CD14-positive monocyte (primary cell): ENCODE measurements at regions not wholly inside any gene's neighbourhood (a gene's known extent, or its start where the extent isn't known, plus 50 kb on each side); places are given as distances from the start of the nearest gene placed in this dataset.

ENCODE experiments used
- DNase-seq, 3 donors: peaks; one replicate each; pipeline ENCODE4 v3.0.0-alpha.2; 2011 to 2022
- H2AFZ ChIP-seq: 2 replicates; pipeline ENCODE4 v1.6.0; 2012; ENCODE audit warnings: mild to moderate bottlenecking, low read depth, low read length, inconsistent platforms; ENCODE audit not compliant: insufficient read depth, poor library complexity, severe bottlenecking
- H3K27ac ChIP-seq, 2 donors: 1 replicate in 1 of 2; 2 replicates in 1 of 2; pipeline ENCODE4 v1.5.1; 2012 to 2013; ENCODE audit warnings: low read length in 2 of 2, control low read depth in 1 of 2, inconsistent platforms in 1 of 2, low read depth in 1 of 2, mild to moderate bottlenecking in 1 of 2
- H3K27me3 ChIP-seq, 2 donors: one replicate each; pipeline versions ENCODE4 v1.6.0 to v1.6.1; 2011 to 2013; ENCODE audit warnings: low read length in 2 of 2; ENCODE audit not compliant: control insufficient read depth in 2 of 2, insufficient read depth in 2 of 2
- H3K36me3 ChIP-seq, 2 donors: replicated peaks in 1 of 2; 1 replicate in 1 of 2; 2 replicates in 1 of 2; pipeline versions ENCODE4 v1.5.1 to v1.6.1; 2012 to 2013; ENCODE audit warnings: low read length in 2 of 2, control low read depth in 1 of 2, inconsistent platforms in 1 of 2, mild to moderate bottlenecking in 1 of 2; ENCODE audit not compliant: insufficient read depth in 2 of 2, control insufficient read depth in 1 of 2
- H3K4me1 ChIP-seq, 2 donors: 1 replicate in 1 of 2; 2 replicates in 1 of 2; pipeline versions ENCODE4 v1.5.1 to v1.6.1; 2012 to 2013; ENCODE audit warnings: low read length in 2 of 2, control low read depth in 1 of 2, inconsistent platforms in 1 of 2, mild to moderate bottlenecking in 1 of 2, moderate library complexity in 1 of 2; ENCODE audit not compliant: insufficient read depth in 2 of 2, control insufficient read depth in 1 of 2
- H3K4me2 ChIP-seq: replicated peaks from 2 replicates; pipeline ENCODE3; 2012; ENCODE audit warnings: low read length, moderate library complexity, mild to moderate bottlenecking; ENCODE audit not compliant: poor library complexity, severe bottlenecking; ENCODE audit errors: extremely low read depth
- H3K4me3 ChIP-seq, 3 experiments: fragments of 200-600 bp in 1 of 3; sonication (generic) in 1 of 3; replicated peaks in 1 of 3; 1 replicate in 2 of 3; 2 replicates in 1 of 3; pipeline ENCODE4 v1.5.1; 2011 to 2013; ENCODE audit warnings: low read length in 3 of 3, mild to moderate bottlenecking in 3 of 3, control low read depth in 2 of 3, low read depth in 2 of 3, inconsistent platforms in 1 of 3, moderate library complexity in 1 of 3
- H3K79me2 ChIP-seq: 2 replicates; pipeline ENCODE4 v1.6.0; 2012; ENCODE audit warnings: mild to moderate bottlenecking, control low read depth, inconsistent platforms, low read length, moderate library complexity; ENCODE audit not compliant: insufficient read depth
- H3K9ac ChIP-seq: 2 replicates; pipeline ENCODE4 v1.6.0; 2017; ENCODE audit warnings: low read length, mild to moderate bottlenecking; ENCODE audit not compliant: insufficient read depth, poor library complexity, severe bottlenecking
- H3K9me3 ChIP-seq, 2 donors: replicated peaks in 1 of 2; 1 replicate in 1 of 2; 2 replicates in 1 of 2; pipeline versions ENCODE4 v1.5.1 to v1.6.1; 2012 to 2013; ENCODE audit warnings: low read length in 2 of 2, control low read depth in 1 of 2; ENCODE audit not compliant: control insufficient read depth in 1 of 2, insufficient read depth in 1 of 2
- H4K20me1 ChIP-seq: 2 replicates; pipeline ENCODE4 v1.6.0; 2012; ENCODE audit warnings: mild to moderate bottlenecking, low read length, control low read depth, moderate library complexity; ENCODE audit not compliant: insufficient read depth
- H3K27ac Mint-ChIP-seq, 7 donors: one replicate each; pipeline ENCODE4 v1.8.0; 2020; ENCODE audit warnings: mild to moderate bottlenecking in 7 of 7, mixed read lengths in 7 of 7, moderate library complexity in 6 of 7, inconsistent platforms in 2 of 7
- H3K27me3 Mint-ChIP-seq, 3 donors: one replicate each; pipeline ENCODE4 v1.8.0; 2021 to 2022; ENCODE audit warnings: low read depth in 3 of 3, mild to moderate bottlenecking in 3 of 3, mixed read lengths in 3 of 3, moderate library complexity in 3 of 3, inconsistent platforms in 1 of 3
- H3K36me3 Mint-ChIP-seq, 2 donors: one replicate each; pipeline ENCODE4 v1.8.0; 2020; ENCODE audit warnings: mixed read lengths in 2 of 2, inconsistent platforms in 1 of 2, mild to moderate bottlenecking in 1 of 2
- H3K4me1 Mint-ChIP-seq: one replicate; pipeline ENCODE4 v1.8.0; 2020; ENCODE audit warnings: mild to moderate bottlenecking, mixed read lengths
- H3K4me3 Mint-ChIP-seq, 2 donors: one replicate each; pipeline ENCODE4 v1.8.0; 2020; ENCODE audit warnings: mild to moderate bottlenecking in 2 of 2, mixed read lengths in 2 of 2, moderate library complexity in 1 of 2
- H3K9me3 Mint-ChIP-seq, 7 donors: one replicate each; pipeline ENCODE4 v1.8.0; 2020 to 2022; ENCODE audit warnings: mixed read lengths in 7 of 7, mild to moderate bottlenecking in 6 of 7, moderate library complexity in 6 of 7, inconsistent platforms in 2 of 7
- CTCF ChIP-seq: fragments of 200-600 bp; IDR thresholded peaks from one replicate; pipeline ENCODE4 v1.8.0; 2022; ENCODE audit warnings: antibody characterized with exemption, mild to moderate bottlenecking
- WGBS: methylation state at CpG from one replicate; pipeline ENCODE4 v1.1.5; 2013; ENCODE audit warnings: missing lambda C conversion rate; ENCODE audit not compliant: insufficient coverage; 5-methylcytosine and 5-hydroxymethylcytosine counted together
- intact Hi-C, 2 donors: fragments of 100-400 bp; cut with micrococcal nuclease; formaldehyde crosslinking; loops; one replicate each; pipeline versions ENCODE4 v1.15.0 to v1.15.1; 2023

GRCh38 chr18:29512203-29512602 lies 1335.3 kb upstream of the CDH2 start:
- Histone ChIP-seq H4K20me1 (no peaks in the 10 kb centered on the region), H3K9me3 (peaks cover 0 to 3% of the 10 kb centered on the region in 2 donors), H3K27ac (no peak overlapping the region), H3K79me2 (no peaks in the 10 kb centered on the region), H3K9ac (no peak overlapping the region), H3K4me3 (no peak overlapping the region), H3K27me3 (no peaks in the 10 kb centered on the region), H3K36me3 (no peaks in the 10 kb centered on the region), H3K4me2 (no peak overlapping the region), H2AFZ (no peak overlapping the region), H3K4me1 (no peaks in the 10 kb centered on the region)
- H3K9me3 Mint-ChIP-seq = peaks cover 0 to 5% (median 0%) of the 10 kb centered on the region in 7 donors
- H3K4me1 Mint-ChIP-seq = no peaks in the 10 kb centered on the region
- DNase-seq = no peak
- no peaks in the 10 kb centered on the region for H3K27me3 Mint-ChIP-seq
- TF ChIP-seq CTCF = no peak
- H3K27ac Mint-ChIP-seq = no peak overlapping the region
- intact Hi-C loops = no loop called here
- no peaks in the 10 kb centered on the region for H3K36me3 Mint-ChIP-seq
- no peak overlapping the region for H3K4me3 Mint-ChIP-seq

DNA sequence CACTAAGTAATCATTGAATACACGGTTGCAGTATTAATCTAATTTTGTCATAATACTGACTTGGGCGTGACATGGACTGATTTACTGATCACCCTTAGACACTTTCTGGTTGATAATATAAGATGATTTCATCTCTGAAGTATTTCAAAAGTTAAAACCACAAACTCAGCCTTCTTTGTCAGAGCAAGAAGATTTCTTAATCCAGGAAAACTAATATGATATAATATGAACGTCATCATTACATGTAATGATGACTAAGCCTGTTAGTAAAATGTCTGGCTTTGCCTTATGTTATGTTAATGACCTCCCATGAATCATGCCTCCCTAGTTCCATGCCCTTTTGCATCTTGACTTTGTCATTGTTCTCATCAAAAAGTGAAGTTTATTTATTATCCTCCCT lies 1325.0 kb upstream of the CDH2 start:
- Histone ChIP-seq H3K4me3 (no peak overlapping the region), H4K20me1 (no peaks in the 10 kb centered on the region), H3K4me1 (no peaks in the 10 kb centered on the region), H3K36me3 (no peaks in the 10 kb centered on the region), H2AFZ (no peak overlapping the region), H3K9ac (no peak overlapping the region), H3K27me3 (no peaks in the 10 kb centered on the region), H3K27ac (no peak overlapping the region), H3K4me2 (no peak overlapping the region), H3K79me2 (no peaks in the 10 kb centered on the region), H3K9me3 (peaks cover 0 to 4% of the 10 kb centered on the region in 2 donors)
- Mint-ChIP-seq H3K4me1 (no peaks in the 10 kb centered on the region), H3K9me3 (peaks cover 0 to 15% (median 5%) of the 10 kb centered on the region in 7 donors), H3K4me3 (no peak overlapping the region), H3K27ac (no peak overlapping the region), H3K27me3 (no peaks in the 10 kb centered on the region), H3K36me3 (no peaks in the 10 kb centered on the region)
- no CpG with 5 or more reads among the region's 3 CpGs for WGBS
- no peak for TF ChIP-seq CTCF
- DNase-seq = no peak
- intact Hi-C loops = no loop called here
